Glutamatergic neuron (in vitro differentiated cells): ENCODE measurements at regions not wholly inside any gene's neighbourhood (a gene's known extent, or its start where the extent isn't known, plus 50 kb on each side); places are given as distances from the start of the nearest gene placed in this dataset.

Source experiments
- DNase-seq: peaks from one replicate; pipeline ENCODE4 v3.0.0; 2022
- H3K27ac Mint-ChIP-seq: one replicate; pipeline ENCODE4 v1.8.0; 2020; ENCODE audit warnings: mild to moderate bottlenecking, mixed read lengths, inconsistent platforms; ENCODE audit not compliant: unreplicated experiment
- H3K27me3 Mint-ChIP-seq: one replicate; pipeline ENCODE4 v1.8.0; 2020; ENCODE audit warnings: mild to moderate bottlenecking, moderate library complexity, mixed read lengths, inconsistent platforms; ENCODE audit not compliant: unreplicated experiment
- H3K36me3 Mint-ChIP-seq: one replicate; pipeline ENCODE4 v1.8.0; 2020; ENCODE audit warnings: mild to moderate bottlenecking, mixed read lengths, inconsistent platforms; ENCODE audit not compliant: unreplicated experiment
- H3K4me1 Mint-ChIP-seq: one replicate; pipeline ENCODE4 v1.8.0; 2020; ENCODE audit warnings: mild to moderate bottlenecking, low read depth, mixed read lengths, inconsistent platforms; ENCODE audit not compliant: unreplicated experiment
- H3K4me3 Mint-ChIP-seq: one replicate; pipeline ENCODE4 v1.8.0; 2020; ENCODE audit warnings: mild to moderate bottlenecking, mixed read lengths, inconsistent platforms; ENCODE audit not compliant: unreplicated experiment
- H3K9me3 Mint-ChIP-seq: one replicate; pipeline ENCODE4 v1.8.0; 2020; ENCODE audit warnings: mild to moderate bottlenecking, moderate library complexity, mixed read lengths, inconsistent platforms; ENCODE audit not compliant: unreplicated experiment
- CTCF ChIP-seq: fragments of 200-600 bp; sonication (generic); IDR thresholded peaks from one replicate; pipeline ENCODE4 v1.5.0; 2021; ENCODE audit not compliant: partially characterized antibody, unreplicated experiment

DNA sequence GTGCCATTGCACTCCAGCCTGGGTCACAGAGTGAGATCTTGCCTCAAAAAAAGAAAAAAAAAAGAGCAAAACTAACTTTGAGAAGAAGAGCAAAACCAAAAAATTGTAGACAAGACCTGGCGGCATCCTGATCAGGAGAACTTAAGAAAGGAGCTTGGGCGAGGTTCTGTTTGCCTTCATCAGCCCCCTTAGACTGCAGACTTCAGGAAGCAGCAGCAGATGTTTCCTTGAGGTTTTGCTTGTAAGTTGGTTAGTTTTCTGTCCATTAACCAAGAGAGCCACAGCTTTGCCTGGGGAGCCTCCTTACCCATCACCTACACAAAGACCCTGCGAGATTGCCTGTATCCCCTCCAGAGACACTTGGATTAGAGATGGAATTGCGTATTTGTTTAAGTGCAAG is 189.0 kb downstream of the AACS start:
- DNase-seq: no peak
- TF ChIP-seq CTCF: no peak
- H3K9me3 Mint-ChIP-seq: peaks cover 13% of the 10 kb centered on the region
- H3K36me3 Mint-ChIP-seq: peaks cover 9% of the 10 kb centered on the region
- no peak overlapping the region for H3K27ac Mint-ChIP-seq
- peaks cover 16% of the 10 kb centered on the region for H3K27me3 Mint-ChIP-seq
- H3K4me3 Mint-ChIP-seq: no peak overlapping the region
- H3K4me1 Mint-ChIP-seq: peaks cover 9% of the 10 kb centered on the region

- Mint-ChIP-seq H3K27me3 (peaks cover 16% of the 10 kb centered on the region), H3K4me3 (no peak overlapping the region), H3K9me3 (peaks cover 15% of the 10 kb centered on the region), H3K36me3 (peaks cover 9% of the 10 kb centered on the region), H3K27ac (no peak overlapping the region), H3K4me1 (peaks cover 5% of the 10 kb centered on the region)
- DNase-seq: no peak
- no peak for TF ChIP-seq CTCF
These were observed 189.6 kb downstream of the AACS start for GRCh38 chr12:125254856-125255255.

DNA sequence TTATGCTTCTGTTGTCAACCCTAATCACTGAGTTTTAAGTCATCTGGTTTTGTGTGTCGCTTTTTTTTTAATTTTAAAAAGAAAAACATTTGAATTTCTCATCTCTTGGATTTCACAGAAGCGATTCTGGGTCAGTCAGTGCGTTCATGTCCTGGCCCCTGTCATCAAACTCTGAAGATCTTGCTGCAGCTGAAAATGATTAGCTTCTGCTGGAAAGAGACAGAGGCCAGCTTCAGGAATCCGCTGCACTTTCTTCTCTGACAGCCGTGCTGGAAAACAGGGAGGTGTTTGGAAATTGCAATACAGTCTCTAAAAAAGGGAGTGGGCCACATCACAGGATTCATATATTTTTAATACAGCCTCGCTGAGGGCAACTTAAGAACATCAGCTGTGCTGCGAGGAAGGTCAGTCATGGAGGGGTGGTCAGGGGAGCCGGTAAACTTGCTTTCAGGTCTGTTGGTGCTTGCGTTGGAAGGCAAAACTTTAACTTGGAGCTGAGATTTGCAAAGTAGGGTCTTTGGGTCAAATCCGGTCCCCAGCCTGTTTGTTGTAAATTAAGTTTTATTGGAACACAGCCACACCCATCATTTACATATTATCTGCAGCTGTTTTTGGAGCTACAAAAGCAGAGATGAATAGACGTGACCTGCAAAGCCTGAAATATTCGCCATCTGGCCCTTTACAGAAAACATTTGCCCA is 190.8 kb downstream of the AACS start:
- Mint-ChIP-seq H3K4me1 (peaks cover 2% of the 10 kb centered on the region), H3K9me3 (peaks cover 13% of the 10 kb centered on the region), H3K4me3 (peak overlapping the region; percentile 37), H3K27me3 (peaks cover 10% of the 10 kb centered on the region), H3K36me3 (peaks cover 5% of the 10 kb centered on the region), H3K27ac (no peak overlapping the region)
- no peak for TF ChIP-seq CTCF
- no peak for DNase-seq

- no peak overlapping the region for H3K27ac Mint-ChIP-seq
- no peak overlapping the region for H3K4me3 Mint-ChIP-seq
- H3K4me1 Mint-ChIP-seq: peaks cover 2% of the 10 kb centered on the region
- H3K27me3 Mint-ChIP-seq: peaks cover 10% of the 10 kb centered on the region
- no peak for DNase-seq
- no peak for TF ChIP-seq CTCF
- H3K36me3 Mint-ChIP-seq: peaks cover 5% of the 10 kb centered on the region
- peaks cover 11% of the 10 kb centered on the region for H3K9me3 Mint-ChIP-seq
These were observed 191.3 kb downstream of the AACS start for GRCh38 chr12:125256634-125256936.

GRCh38 chr12:125259178-125259867 is 194.1 kb downstream of the AACS start:
- H3K36me3 Mint-ChIP-seq: peaks cover 9% of the 10 kb centered on the region
- H3K4me1 Mint-ChIP-seq: no peaks in the 10 kb centered on the region
- peaks cover 10% of the 10 kb centered on the region for H3K9me3 Mint-ChIP-seq
- no peak for TF ChIP-seq CTCF
- H3K4me3 Mint-ChIP-seq: no peak overlapping the region
- H3K27ac Mint-ChIP-seq: no peak overlapping the region
- DNase-seq: no peak
- peaks cover 2% of the 10 kb centered on the region for H3K27me3 Mint-ChIP-seq
